Activated naive CD8-positive, alpha-beta T cell (primary cell): ENCODE measurements at regions not wholly inside any gene's neighbourhood (a gene's known extent, or its start where the extent isn't known, plus 50 kb on each side); places are given as distances from the start of the nearest gene placed in this dataset.
"Not testable (repeated sequence)": the region's sequence is repeated elsewhere in the genome, so short reads cannot be mapped to it uniquely, and the experiment has no call there.

Experiments
- H3K27ac Mint-ChIP-seq: one replicate; pipeline ENCODE4 v1.8.0; 2021; ENCODE audit warnings: mixed read lengths
- H3K27me3 Mint-ChIP-seq: one replicate; pipeline ENCODE4 v1.8.0; 2021; ENCODE audit warnings: mixed read lengths
- H3K36me3 Mint-ChIP-seq: one replicate; pipeline ENCODE4 v1.8.0; 2021; ENCODE audit warnings: mixed read lengths
- H3K4me1 Mint-ChIP-seq: one replicate; pipeline ENCODE4 v1.8.0; 2021; ENCODE audit warnings: low read depth, mixed read lengths
- H3K4me3 Mint-ChIP-seq: one replicate; pipeline ENCODE4 v1.8.0; 2021; ENCODE audit warnings: mild to moderate bottlenecking, mixed read lengths
- H3K9me3 Mint-ChIP-seq: one replicate; pipeline ENCODE4 v1.8.0; 2021; ENCODE audit warnings: low read depth, mixed read lengths

- H3K4me1 Mint-ChIP-seq: peaks cover 14% of the 10 kb centered on the region
- H3K27ac Mint-ChIP-seq: no peak overlapping the region
- H3K27me3 Mint-ChIP-seq: no peaks in the 10 kb centered on the region
- H3K9me3 Mint-ChIP-seq: peaks cover 31% of the 10 kb centered on the region
- H3K36me3 Mint-ChIP-seq: peaks cover 22% of the 10 kb centered on the region
- H3K4me3 Mint-ChIP-seq: no peak overlapping the region
These were observed 52.5 kb upstream of the RESF1 start for GRCh38 chr12:31906557-31907301.

- H3K27ac Mint-ChIP-seq: no peak overlapping the region
- H3K36me3 Mint-ChIP-seq: peaks cover 24% of the 10 kb centered on the region
- H3K9me3 Mint-ChIP-seq: peaks cover 23% of the 10 kb centered on the region
- no peaks in the 10 kb centered on the region for H3K27me3 Mint-ChIP-seq
- H3K4me1 Mint-ChIP-seq: peaks cover 18% of the 10 kb centered on the region
- no peak overlapping the region for H3K4me3 Mint-ChIP-seq
These were observed 56.2 kb upstream of the RESF1 start for GRCh38 chr12:31903025-31903424.

- Mint-ChIP-seq H3K27ac (no peak overlapping the region), H3K4me3 (no peak overlapping the region), H3K36me3 (peaks cover 18% of the 10 kb centered on the region), H3K4me1 (peaks cover 33% of the 10 kb centered on the region), H3K9me3 (peaks cover 8% of the 10 kb centered on the region), H3K27me3 (no peaks in the 10 kb centered on the region)
These were observed 58.9 kb upstream of the RESF1 start for GRCh38 chr12:31900271-31900670.

- Mint-ChIP-seq H3K27ac (peak overlapping the region; percentile 91), H3K27me3 (no peaks in the 10 kb centered on the region), H3K9me3 (peaks cover 8% of the 10 kb centered on the region), H3K4me1 (peaks cover 40% of the 10 kb centered on the region), H3K36me3 (peaks cover 23% of the 10 kb centered on the region), H3K4me3 (peak overlapping the region; percentile 57)
These were observed 60.1 kb upstream of the RESF1 start for GRCh38 chr12:31899109-31899508.

GRCh38 chr12:31897781-31898503 is 61.3 kb upstream of the RESF1 start:
- peak overlapping the region; percentile 99 for H3K27ac Mint-ChIP-seq
- H3K9me3 Mint-ChIP-seq: peaks cover 8% of the 10 kb centered on the region
- H3K27me3 Mint-ChIP-seq: no peaks in the 10 kb centered on the region
- peaks cover 28% of the 10 kb centered on the region for H3K36me3 Mint-ChIP-seq
- peaks cover 46% of the 10 kb centered on the region for H3K4me1 Mint-ChIP-seq
- peak overlapping the region; percentile 65 for H3K4me3 Mint-ChIP-seq

- H3K36me3 Mint-ChIP-seq: peaks cover 30% of the 10 kb centered on the region
- peak overlapping the region; percentile 79 for H3K4me3 Mint-ChIP-seq
- H3K4me1 Mint-ChIP-seq: peaks cover 51% of the 10 kb centered on the region
- not testable (repeated sequence) for H3K9me3 Mint-ChIP-seq, H3K27me3 Mint-ChIP-seq
- H3K27ac Mint-ChIP-seq: peak overlapping the region; percentile 99
These were observed 62.1 kb upstream of the RESF1 start for GRCh38 chr12:31897092-31897491.

- peak overlapping the region; percentile 79 for H3K4me3 Mint-ChIP-seq
- peaks cover 8% of the 10 kb centered on the region for H3K9me3 Mint-ChIP-seq
- no peaks in the 10 kb centered on the region for H3K27me3 Mint-ChIP-seq
- H3K36me3 Mint-ChIP-seq: peaks cover 30% of the 10 kb centered on the region
- peaks cover 52% of the 10 kb centered on the region for H3K4me1 Mint-ChIP-seq
- H3K27ac Mint-ChIP-seq: peak overlapping the region; percentile 99
These were observed 62.6 kb upstream of the RESF1 start for GRCh38 chr12:31896514-31897039.

GRCh38 chr12:31895449-31896150 is 63.6 kb upstream of the RESF1 start:
- Mint-ChIP-seq H3K27ac (peak overlapping the region; percentile 99), H3K27me3 (no peaks in the 10 kb centered on the region), H3K4me1 (peaks cover 61% of the 10 kb centered on the region), H3K9me3 (peaks cover 9% of the 10 kb centered on the region), H3K36me3 (peaks cover 30% of the 10 kb centered on the region), H3K4me3 (peak overlapping the region; percentile 79)

GRCh38 chr12:31890295-31891285 is 68.6 kb upstream of the RESF1 start:
- peaks cover 23% of the 10 kb centered on the region for H3K9me3 Mint-ChIP-seq
- no peaks in the 10 kb centered on the region for H3K27me3 Mint-ChIP-seq
- peaks cover 61% of the 10 kb centered on the region for H3K4me1 Mint-ChIP-seq
- H3K27ac Mint-ChIP-seq: peak overlapping the region; percentile 89
- peaks cover 42% of the 10 kb centered on the region for H3K36me3 Mint-ChIP-seq
- H3K4me3 Mint-ChIP-seq: peak overlapping the region; percentile 60

GRCh38 chr12:31887109-31887811 is 72.0 kb upstream of the RESF1 start:
- Mint-ChIP-seq H3K27me3 (no peaks in the 10 kb centered on the region), H3K36me3 (peaks cover 29% of the 10 kb centered on the region), H3K4me1 (peaks cover 43% of the 10 kb centered on the region), H3K4me3 (no peak overlapping the region), H3K27ac (peak overlapping the region; percentile 85), H3K9me3 (peaks cover 23% of the 10 kb centered on the region)

GRCh38 chr12:31882682-31883081 is 76.5 kb upstream of the RESF1 start:
- peaks cover 22% of the 10 kb centered on the region for H3K36me3 Mint-ChIP-seq
- not testable (repeated sequence) for H3K27me3 Mint-ChIP-seq, H3K27ac Mint-ChIP-seq, H3K4me3 Mint-ChIP-seq
- H3K9me3 Mint-ChIP-seq: peaks cover 20% of the 10 kb centered on the region
- H3K4me1 Mint-ChIP-seq: peaks cover 34% of the 10 kb centered on the region

- Mint-ChIP-seq H3K27ac (no peak overlapping the region), H3K4me3 (no peak overlapping the region), H3K36me3 (peaks cover 9% of the 10 kb centered on the region)
These were observed 78.9 kb upstream of the RESF1 start for GRCh38 chr12:31880340-31880739.

GRCh38 chr12:31877884-31878283 is 81.3 kb upstream of the RESF1 start:
- Mint-ChIP-seq H3K4me1 (peaks cover 47% of the 10 kb centered on the region), H3K36me3 (peaks cover 9% of the 10 kb centered on the region), H3K9me3 (peaks cover 11% of the 10 kb centered on the region)

More at GRCh38 chr12:31880340-31880739, 78.9 kb upstream of the RESF1 start:
- H3K4me1 Mint-ChIP-seq: peaks cover 34% of the 10 kb centered on the region
- peaks cover 11% of the 10 kb centered on the region for H3K9me3 Mint-ChIP-seq
- H3K27me3 Mint-ChIP-seq: no peaks in the 10 kb centered on the region

More at GRCh38 chr12:31877884-31878283, 81.3 kb upstream of the RESF1 start:
- Mint-ChIP-seq H3K27ac (peak overlapping the region; percentile 54), H3K27me3 (no peaks in the 10 kb centered on the region), H3K4me3 (no peak overlapping the region)
